ENCODE measurements at regions not wholly inside any gene's neighbourhood (a gene's known extent, or its start where the extent isn't known, plus 50 kb on each side); places are given as distances from the start of the nearest gene placed in this dataset.

DNA sequence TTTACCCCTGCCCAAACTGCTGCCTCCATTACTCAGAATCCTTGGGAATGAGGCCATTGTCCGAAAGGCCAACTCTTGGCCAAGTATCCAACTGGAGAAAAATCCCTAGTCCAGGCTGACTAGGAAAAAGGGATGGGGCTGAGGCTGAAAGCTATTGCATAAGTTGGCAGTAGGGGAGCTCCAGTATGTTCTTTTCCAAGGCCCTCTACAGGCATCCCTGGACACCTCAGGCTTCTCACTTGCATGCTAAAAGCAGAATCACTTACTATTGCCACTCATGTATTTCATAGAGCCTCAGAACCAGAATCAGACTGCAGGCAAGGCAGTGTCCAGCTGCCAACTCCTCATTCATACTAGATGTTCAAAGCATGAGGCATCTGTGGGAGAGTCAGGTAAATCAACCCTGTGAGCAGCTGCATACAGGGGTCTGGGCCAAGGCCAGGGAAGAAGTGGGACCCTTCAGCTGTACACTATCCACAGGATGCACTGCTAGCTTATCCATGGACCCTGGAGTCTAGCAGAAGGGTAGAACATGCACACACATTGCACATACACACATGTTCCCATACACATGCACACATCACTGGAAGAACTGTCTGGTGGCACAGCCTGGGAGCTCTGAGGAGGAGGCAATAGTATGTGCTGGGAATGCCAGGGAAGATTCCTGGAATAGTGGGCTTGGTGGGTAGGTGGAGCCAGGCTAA lies 195.3 kb downstream of the C1orf94 start:
- TF ChIP-seq, protein P1, sequence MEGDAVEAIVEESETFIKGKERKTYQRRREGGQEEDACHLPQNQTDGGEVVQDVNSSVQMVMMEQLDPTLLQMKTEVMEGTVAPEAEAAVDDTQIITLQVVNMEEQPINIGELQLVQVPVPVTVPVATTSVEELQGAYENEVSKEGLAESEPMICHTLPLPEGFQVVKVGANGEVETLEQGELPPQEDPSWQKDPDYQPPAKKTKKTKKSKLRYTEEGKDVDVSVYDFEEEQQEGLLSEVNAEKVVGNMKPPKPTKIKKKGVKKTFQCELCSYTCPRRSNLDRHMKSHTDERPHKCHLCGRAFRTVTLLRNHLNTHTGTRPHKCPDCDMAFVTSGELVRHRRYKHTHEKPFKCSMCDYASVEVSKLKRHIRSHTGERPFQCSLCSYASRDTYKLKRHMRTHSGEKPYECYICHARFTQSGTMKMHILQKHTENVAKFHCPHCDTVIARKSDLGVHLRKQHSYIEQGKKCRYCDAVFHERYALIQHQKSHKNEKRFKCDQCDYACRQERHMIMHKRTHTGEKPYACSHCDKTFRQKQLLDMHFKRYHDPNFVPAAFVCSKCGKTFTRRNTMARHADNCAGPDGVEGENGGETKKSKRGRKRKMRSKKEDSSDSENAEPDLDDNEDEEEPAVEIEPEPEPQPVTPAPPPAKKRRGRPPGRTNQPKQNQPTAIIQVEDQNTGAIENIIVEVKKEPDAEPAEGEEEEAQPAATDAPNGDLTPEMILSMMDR (IDR thresholded peaks at IDR 0.05 in 8 of 11, conservative IDR thresholded peaks at IDR 0.05 in 3 of 11): no peak
- TF ChIP-seq POLR2AphosphoS5 (IDR thresholded peaks at IDR 0.05) (no peak), POLR2A (IDR thresholded peaks at IDR 0.05) (no peak)
- Histone ChIP-seq H3K36me3 (no peaks in the 10 kb centered on the region), H3K27ac (no peak overlapping the region), H3K27me3 (replicated peaks in 1 of 7) (peaks cover 0 to 49% (median 1%) of the 10 kb centered on the region in 7 donors), H3K4me3 (no peak overlapping the region), H3K9me3 (no peaks in the 10 kb centered on the region), H3K4me1 (no peaks in the 10 kb centered on the region)
- 57 to 75% (median 70%) methylated on average over 1 of the region's 1 CpG for WGBS, 5 donors
- intact Hi-C loops (cut with DNase I; ENCODE audit: low total_unique reads): no loop called here
- DNase-seq: no peak

DNA sequence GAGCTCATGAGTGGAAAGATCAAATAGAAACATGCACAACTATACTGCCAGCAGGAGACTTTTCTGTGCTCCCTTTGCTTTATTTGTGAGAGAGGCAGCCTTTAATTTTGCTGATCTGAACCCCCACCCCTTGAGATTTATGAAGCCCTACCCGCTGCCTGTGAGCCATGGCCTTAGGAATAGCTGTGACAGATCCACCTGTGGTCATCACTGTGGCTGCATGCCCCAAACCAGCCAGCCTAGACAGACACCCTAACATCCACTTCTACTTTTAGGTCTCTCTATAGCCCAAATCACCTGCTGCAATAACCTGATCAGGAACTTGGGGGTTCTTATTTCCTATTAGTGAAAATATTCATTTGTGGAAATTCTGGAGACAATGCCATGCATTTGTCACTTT lies 196.2 kb downstream of the C1orf94 start:
- no peaks in the 10 kb centered on the region for H3K4me1 ChIP-seq
- H3K27me3 ChIP-seq (replicated peaks in 1 of 7): peaks cover 0 to 55% (median 3%) of the 10 kb centered on the region in 7 donors
- DNase-seq: no peak
- WGBS, 5 donors: 58 to 73% (median 63%) methylated on average over 1 of the region's 1 CpG
- TF ChIP-seq POLR2AphosphoS5 (IDR thresholded peaks at IDR 0.05): no peak
- no peak for TF ChIP-seq POLR2A (IDR thresholded peaks at IDR 0.05)
- TF ChIP-seq, protein P1 (IDR thresholded peaks at IDR 0.05 in 8 of 11, conservative IDR thresholded peaks at IDR 0.05 in 3 of 11): no peak
- H3K4me3 ChIP-seq: no peak overlapping the region
- no peak overlapping the region for H3K27ac ChIP-seq
- no peaks in the 10 kb centered on the region for H3K9me3 ChIP-seq
- intact Hi-C loops (cut with DNase I; ENCODE audit: low total_unique reads): no loop called here
- H3K36me3 ChIP-seq: no peaks in the 10 kb centered on the region

DNA sequence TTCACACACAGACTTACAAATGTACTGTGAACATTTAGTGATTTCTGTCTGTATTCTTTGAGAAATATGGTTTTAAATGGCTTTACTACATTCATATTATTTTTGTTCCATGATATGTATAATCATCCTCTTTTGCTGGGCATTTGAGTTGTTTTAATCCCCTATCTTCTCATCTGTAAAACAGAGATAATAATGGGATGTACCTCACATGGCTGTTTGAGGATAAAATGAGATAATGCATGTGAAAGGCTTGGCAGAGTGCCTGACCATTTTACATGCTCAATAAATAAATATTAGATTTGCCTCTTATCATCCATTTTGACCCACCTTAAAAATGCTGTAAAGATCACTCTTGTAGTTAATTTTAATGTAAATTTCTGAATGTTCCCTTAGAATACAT lies 197.2 kb downstream of the C1orf94 start:
- DNase-seq: no peak
- H3K9me3 ChIP-seq: no peaks in the 10 kb centered on the region
- no peak for TF ChIP-seq POLR2AphosphoS5 (IDR thresholded peaks at IDR 0.05)
- no peak for TF ChIP-seq POLR2A (IDR thresholded peaks at IDR 0.05)
- TF ChIP-seq, protein P1 (IDR thresholded peaks at IDR 0.05 in 8 of 11, conservative IDR thresholded peaks at IDR 0.05 in 3 of 11): no peak
- H3K4me3 ChIP-seq: no peak overlapping the region
- intact Hi-C loops (cut with DNase I; ENCODE audit: low total_unique reads): no loop called here
- H3K4me1 ChIP-seq: no peaks in the 10 kb centered on the region
- peaks cover 0 to 64% (median 3%) of the 10 kb centered on the region in 7 donors for H3K27me3 ChIP-seq (replicated peaks in 1 of 7)
- no peak overlapping the region for H3K27ac ChIP-seq
- no peaks in the 10 kb centered on the region for H3K36me3 ChIP-seq

DNA sequence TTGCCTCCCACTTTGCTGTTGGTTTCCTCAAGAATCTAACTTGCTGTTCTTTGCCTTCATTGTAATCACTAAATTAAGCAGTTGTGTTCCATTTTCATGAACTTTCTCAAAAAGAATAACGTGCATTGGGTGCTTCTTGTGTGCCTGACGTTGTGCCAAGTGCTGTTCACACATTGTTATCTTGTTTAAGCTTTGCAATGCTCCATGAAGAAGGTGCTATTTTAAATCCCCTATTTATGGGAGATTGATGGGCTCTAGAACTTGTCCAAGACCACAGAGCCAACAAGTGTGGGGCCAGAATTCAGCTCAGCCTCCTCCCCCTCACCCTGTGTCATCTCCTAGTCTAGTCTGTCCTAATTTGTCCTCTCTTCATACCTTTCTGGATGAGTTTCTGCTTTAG lies 199.8 kb downstream of the C1orf94 start:
- no peaks in the 10 kb centered on the region for H3K9me3 ChIP-seq

More for the DNA sequence above, 199.8 kb downstream of the C1orf94 start:
- intact Hi-C loops (cut with DNase I; ENCODE audit: low total_unique reads): no loop called here
- TF ChIP-seq POLR2A (IDR thresholded peaks at IDR 0.05) (no peak), POLR2AphosphoS5 (IDR thresholded peaks at IDR 0.05) (no peak)
- TF ChIP-seq, protein P1 (IDR thresholded peaks at IDR 0.05 in 8 of 11, conservative IDR thresholded peaks at IDR 0.05 in 3 of 11): no peak
- Histone ChIP-seq H3K27ac (no peak overlapping the region), H3K36me3 (no peaks in the 10 kb centered on the region), H3K27me3 (replicated peaks in 1 of 7) (peaks cover 0 to 81% (median 3%) of the 10 kb centered on the region in 7 donors), H3K4me1 (no peaks in the 10 kb centered on the region), H3K4me3 (no peak overlapping the region)
- WGBS, 5 donors: 31 to 53% (median 45%) methylated on average over 2 of the region's 2 CpGs
- no peak for DNase-seq
